Heart left ventricle (tissue), 16 donors: ENCODE measurements at regions not wholly inside any gene's neighbourhood (a gene's known extent, or its start where the extent isn't known, plus 50 kb on each side); places are given as distances from the start of the nearest gene placed in this dataset.

ENCODE experiments used
- ATAC-seq, 4 donors: fragments of 200-7000 bp; cut with Tn5 transposase; one replicate each; pipeline ENCODE4 v1.9.1; 2020 to 2022; ENCODE audit warnings: moderate library complexity in 4 of 4, mild to moderate bottlenecking in 3 of 4, moderate number of reproducible peaks in 1 of 4
- DNase-seq, 5 donors: peaks; one replicate each; pipeline ENCODE4 v3.0.0-alpha.2; 2020
- H3K27ac ChIP-seq, 12 donors: fragments of 200-600 bp; sonication (generic) in 4 of 12; one replicate each; pipeline versions ENCODE4 v1.5.0 to v1.8.0; 2016 to 2022; ENCODE audit warnings: mild to moderate bottlenecking in 2 of 12
- H3K27me3 ChIP-seq, 9 donors: fragments of 200-600 bp; sonication (generic) in 2 of 9; one replicate each; pipeline versions ENCODE4 v1.5.1 to v1.8.0; 2016 to 2022; ENCODE audit warnings: mild to moderate bottlenecking in 3 of 9
- H3K36me3 ChIP-seq, 9 donors: fragments of 200-600 bp; sonication (generic) in 2 of 9; one replicate each; pipeline versions ENCODE4 v1.5.0 to v1.8.0; 2018 to 2022; ENCODE audit warnings: mild to moderate bottlenecking in 2 of 9
- H3K4me1 ChIP-seq, 12 donors: fragments of 200-600 bp; sonication (generic) in 4 of 12; one replicate each; pipeline versions ENCODE4 v1.5.0 to v1.8.0; 2016 to 2022; ENCODE audit warnings: mild to moderate bottlenecking in 3 of 12
- H3K4me3 ChIP-seq, 12 donors: fragments of 200-600 bp; sonication (generic) in 4 of 12; one replicate each; pipeline versions ENCODE4 v1.5.0 to v1.8.0; 2017 to 2022; ENCODE audit warnings: mild to moderate bottlenecking in 9 of 12, moderate library complexity in 4 of 12
- H3K9me3 ChIP-seq, 12 donors: fragments of 200-600 bp; sonication (generic) in 4 of 12; one replicate each; pipeline versions ENCODE4 v1.5.0 to v1.8.0; 2016 to 2022; ENCODE audit warnings: mild to moderate bottlenecking in 1 of 12
- POLR2A ChIP-seq, 2 donors: fragments of 450-650 bp; IDR thresholded peaks; one replicate each; pipeline ENCODE4 v1.6.1; 2017; ENCODE audit warnings: antibody characterized with exemption in 2 of 2, mild to moderate bottlenecking in 2 of 2, moderate library complexity in 2 of 2
- whole genome bisulfite sequencing, 4 donors: extraction: QIAGEN DNeasy Blood & Tissue Kit in 2 of 4; methylation state at CpG; one replicate each; pipeline versions ENCODE4 v1.1.5 to v1.1.7; 2013 to 2018; 5-methylcytosine and 5-hydroxymethylcytosine counted together
- intact Hi-C, 10 donors: fragments of 100-400 bp; cut with DNase I; formaldehyde crosslinking; loops; one replicate each; pipeline versions ENCODE4 v1.11.1 to v1.14.2; 2022
- TF ChIP-seq, protein P1 (sequence below), 12 donors: fragments of 200-600 bp; sonication (generic) in 4 of 12; IDR thresholded peaks; one replicate each; pipeline versions ENCODE4 v1.5.0 to v1.8.0; 2018 to 2022; ENCODE audit warnings: antibody characterized with exemption in 12 of 12, mild to moderate bottlenecking in 5 of 12
- donor health status: ischemic (EF 13 %, LVEDD 7.1; RV severe dilation, severe dysfunction).
- donor health status: healthy with polysubstance abuse.
- donor health status: DM: no; HTN: yes; CAD: no.
- donor health status: DM: no; HTN: no; CAD: no.
- donor health status: ischemic (EF 25% LVEDD 6.9; RV normal size, moderate dysfunction).
- donor health status: ischemic (EF 25% LVEDD 5.7; RV mildly dilated, moderate dysfunction).
- donor health status: healthy.
- donor health status: DM: yes; HTN: yes; CAD: no.
- donor health status: ischemic (EF 35%, LVEDD 5.7; RV mildly dilated, moderate dysfunction).
- donor health status: nonischemic (EF 11% LVEDD 7.7; RV severe dilation, severe dysfunction).
- donor health status: DM: yes; HTN: yes; CAD: no.
- donor health status: PGD.
- donor health status: ischemic (EF 29% LVEDD 5.4; RV normal size, mild dysfunction).
- donor health status: nonischemic (EF 23%, LVEDD 6.1; RV moderate dilation, normal function).

DNA sequence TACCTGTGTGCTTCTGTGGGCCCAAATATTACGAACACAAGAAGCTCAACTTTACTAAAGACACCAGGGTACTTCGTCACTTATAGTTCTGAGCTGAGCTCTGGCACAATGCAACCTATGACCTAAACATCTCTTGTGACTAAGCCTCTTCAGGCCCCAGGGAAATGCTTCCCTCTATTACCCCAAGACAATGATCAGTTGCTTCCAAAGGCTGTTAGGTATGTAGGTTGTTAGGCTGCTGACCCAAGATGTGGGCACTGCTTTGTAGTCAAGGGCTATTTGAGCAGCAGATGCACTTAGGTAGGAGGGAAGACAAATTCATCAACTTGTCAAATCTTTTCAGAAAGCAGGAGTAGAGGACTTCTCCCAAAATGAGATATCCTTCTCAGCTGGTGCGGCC lies 640.1 kb downstream of the EPHA4 start:
- Histone ChIP-seq H3K9me3 (peaks cover 0 to 7% (median 0%) of the 10 kb centered on the region in 12 donors), H3K36me3 (no peaks in the 10 kb centered on the region), H3K4me3 (no peak overlapping the region), H3K27ac (no peak overlapping the region), H3K4me1 (peaks cover 0 to 14% (median 0%) of the 10 kb centered on the region in 12 donors), H3K27me3 (no peaks in the 10 kb centered on the region)
- DNase-seq (no peak), ATAC-seq (no peak)
- 89 to 99% (median 94%) methylated on average over 3 of the region's 3 CpGs for WGBS, 4 donors
- intact Hi-C loops: no loop called here
- no peak for TF ChIP-seq POLR2A (IDR thresholded peaks at IDR 0.05)
- TF ChIP-seq, protein P1, sequence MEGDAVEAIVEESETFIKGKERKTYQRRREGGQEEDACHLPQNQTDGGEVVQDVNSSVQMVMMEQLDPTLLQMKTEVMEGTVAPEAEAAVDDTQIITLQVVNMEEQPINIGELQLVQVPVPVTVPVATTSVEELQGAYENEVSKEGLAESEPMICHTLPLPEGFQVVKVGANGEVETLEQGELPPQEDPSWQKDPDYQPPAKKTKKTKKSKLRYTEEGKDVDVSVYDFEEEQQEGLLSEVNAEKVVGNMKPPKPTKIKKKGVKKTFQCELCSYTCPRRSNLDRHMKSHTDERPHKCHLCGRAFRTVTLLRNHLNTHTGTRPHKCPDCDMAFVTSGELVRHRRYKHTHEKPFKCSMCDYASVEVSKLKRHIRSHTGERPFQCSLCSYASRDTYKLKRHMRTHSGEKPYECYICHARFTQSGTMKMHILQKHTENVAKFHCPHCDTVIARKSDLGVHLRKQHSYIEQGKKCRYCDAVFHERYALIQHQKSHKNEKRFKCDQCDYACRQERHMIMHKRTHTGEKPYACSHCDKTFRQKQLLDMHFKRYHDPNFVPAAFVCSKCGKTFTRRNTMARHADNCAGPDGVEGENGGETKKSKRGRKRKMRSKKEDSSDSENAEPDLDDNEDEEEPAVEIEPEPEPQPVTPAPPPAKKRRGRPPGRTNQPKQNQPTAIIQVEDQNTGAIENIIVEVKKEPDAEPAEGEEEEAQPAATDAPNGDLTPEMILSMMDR (IDR thresholded peaks at IDR 0.05): no peak

DNA sequence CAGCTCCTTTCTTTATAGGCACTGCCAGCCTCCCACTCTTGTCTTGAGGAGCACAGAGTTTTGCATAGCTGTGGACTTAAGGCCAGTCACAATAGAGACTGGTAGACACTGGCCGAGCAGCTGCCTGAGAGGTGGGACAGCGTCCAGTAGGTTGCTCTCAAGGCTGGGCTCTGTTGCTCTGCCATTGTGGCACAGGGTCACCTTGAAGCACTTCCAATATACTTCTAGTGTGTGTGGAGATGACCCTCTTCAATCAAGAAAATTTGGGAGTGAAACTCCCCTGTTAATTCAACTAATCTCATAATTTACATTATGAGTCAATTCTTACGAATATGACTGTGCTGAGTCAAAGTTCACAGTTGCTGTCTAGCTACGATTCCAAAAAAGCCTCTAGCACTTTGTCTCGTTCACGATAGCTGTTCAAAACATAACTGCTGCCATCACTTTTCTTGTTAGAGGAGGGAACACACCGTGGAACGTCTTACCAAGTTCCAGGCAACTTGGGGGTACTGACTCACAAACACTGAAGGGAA lies 636.2 kb downstream of the EPHA4 start:
- intact Hi-C loops: no loop called here
- peak overlapping the region in 8 of 12 donors; percentile 1 to 67 (median 32) for H3K27ac ChIP-seq
- peak in 1 of 5 donors; percentile 31 for DNase-seq
- H3K4me1 ChIP-seq: peaks cover 0 to 25% (median 0%) of the 10 kb centered on the region in 12 donors
- 73 to 81% (median 74%) methylated on average over 8 of the region's 8 CpGs for WGBS, 4 donors
- H3K27me3 ChIP-seq: no peaks in the 10 kb centered on the region
- ATAC-seq: peak; percentile 35 to 70 (median 50)
- H3K36me3 ChIP-seq: no peaks in the 10 kb centered on the region
- H3K9me3 ChIP-seq: no peaks in the 10 kb centered on the region
- H3K4me3 ChIP-seq: peak overlapping the region in 2 of 12 donors; percentile 14 to 38
- TF ChIP-seq, protein P1 (IDR thresholded peaks at IDR 0.05): no peak
- no peak for TF ChIP-seq POLR2A (IDR thresholded peaks at IDR 0.05)

DNA sequence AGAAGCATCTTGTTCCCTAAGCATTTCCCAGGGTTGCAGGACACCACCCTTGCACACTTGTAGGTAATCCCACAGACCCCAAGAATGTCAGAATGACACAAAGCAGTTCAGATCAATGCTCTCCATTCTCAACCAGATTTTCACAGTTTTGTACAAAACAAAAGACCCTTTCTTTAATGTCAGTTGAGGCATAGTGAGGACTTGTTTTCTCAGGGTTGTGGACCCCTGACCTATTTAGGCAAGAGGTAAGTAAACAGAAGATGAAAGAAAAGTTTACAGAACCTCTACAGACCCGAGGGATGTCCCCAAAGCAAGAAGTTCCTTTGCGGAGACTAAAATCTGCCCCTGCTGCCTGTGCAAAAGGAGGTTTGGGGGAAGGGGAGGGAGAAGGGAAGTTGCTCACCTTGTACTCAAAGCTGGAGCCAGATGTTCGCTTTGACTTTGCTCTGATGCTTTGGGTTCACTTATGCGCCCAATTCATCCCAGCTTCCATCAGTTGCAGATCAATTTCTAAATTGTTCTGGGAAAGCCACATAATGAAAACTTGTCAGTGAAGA lies 635.4 kb downstream of the EPHA4 start:
- Histone ChIP-seq H3K27me3 (no peaks in the 10 kb centered on the region), H3K4me1 (peaks cover 0 to 33% (median 0%) of the 10 kb centered on the region in 12 donors), H3K27ac (peak overlapping the region in 11 of 12 donors; percentile 6 to 78 (median 58)), H3K9me3 (no peaks in the 10 kb centered on the region), H3K4me3 (peak overlapping the region in 7 of 12 donors; percentile 17 to 38 (median 20)), H3K36me3 (no peaks in the 10 kb centered on the region)
- WGBS, 4 donors: 63 to 73% (median 72%) methylated on average over 4 of the region's 4 CpGs
- intact Hi-C loops: no loop called here
- peak in 1 of 4 donors; percentile 24 for ATAC-seq
- no peak for DNase-seq
- TF ChIP-seq, protein P1 (IDR thresholded peaks at IDR 0.05): no peak
- TF ChIP-seq POLR2A (IDR thresholded peaks at IDR 0.05): no peak

DNA sequence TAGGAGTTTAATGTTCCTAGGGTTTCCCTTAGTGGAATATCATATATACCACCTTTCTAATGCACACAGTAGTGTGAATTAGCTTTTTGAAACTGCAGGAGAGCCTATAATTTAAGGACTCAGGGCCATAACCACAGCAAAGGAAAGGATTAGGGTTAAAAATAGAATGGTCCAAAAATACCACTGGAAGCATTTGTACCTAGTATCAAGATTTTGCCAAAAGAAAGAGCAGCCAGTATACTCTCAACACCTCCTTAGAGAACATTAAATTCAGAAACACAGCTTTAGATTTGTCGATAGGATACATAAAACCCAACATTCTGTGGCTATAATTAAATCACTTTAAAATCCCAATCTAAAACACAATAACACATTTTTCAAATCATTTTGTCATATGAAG lies 634.9 kb downstream of the EPHA4 start:
- peak overlapping the region in 9 of 12 donors; percentile 6 to 78 (median 59) for H3K27ac ChIP-seq
- DNase-seq: no peak
- peaks cover 0 to 33% (median 0%) of the 10 kb centered on the region in 12 donors for H3K4me1 ChIP-seq
- TF ChIP-seq, protein P1 (IDR thresholded peaks at IDR 0.05): no peak
- TF ChIP-seq POLR2A (IDR thresholded peaks at IDR 0.05): no peak
- no peaks in the 10 kb centered on the region for H3K36me3 ChIP-seq
- intact Hi-C loops: no loop called here
- H3K27me3 ChIP-seq: no peaks in the 10 kb centered on the region
- H3K9me3 ChIP-seq: no peaks in the 10 kb centered on the region
- WGBS, 4 donors: 47 to 59% (median 52%) methylated on average over 1 of the region's 1 CpG
- ATAC-seq: peak; percentile 77 to 84 (median 80)
- peak overlapping the region in 7 of 12 donors; percentile 17 to 38 (median 20) for H3K4me3 ChIP-seq
